PC-3 (cell line): ENCODE measurements at regions not wholly inside any gene's neighbourhood (a gene's known extent, or its start where the extent isn't known, plus 50 kb on each side); places are given as distances from the start of the nearest gene placed in this dataset.
"Not testable (repeated sequence)": the region's sequence is repeated elsewhere in the genome, so short reads cannot be mapped to it uniquely, and the experiment has no call there.

Experiments used
- EZH2 ChIP-seq: fragments of 300-600 bp; sonication (generic); IDR thresholded peaks from one replicate; pipeline ENCODE4 v1.6.1; 2017; ENCODE audit warnings: antibody characterized with exemption, mild to moderate bottlenecking, low read length; ENCODE audit not compliant: unreplicated experiment
- TF ChIP-seq, protein P1 (sequence below): fragments of 300-600 bp; sonication (generic); conservative IDR thresholded peaks from 2 replicates; pipeline ENCODE4 v1.5.1; 2017; ENCODE audit warnings: antibody characterized with exemption, low read depth, mild to moderate bottlenecking, low read length

DNA sequence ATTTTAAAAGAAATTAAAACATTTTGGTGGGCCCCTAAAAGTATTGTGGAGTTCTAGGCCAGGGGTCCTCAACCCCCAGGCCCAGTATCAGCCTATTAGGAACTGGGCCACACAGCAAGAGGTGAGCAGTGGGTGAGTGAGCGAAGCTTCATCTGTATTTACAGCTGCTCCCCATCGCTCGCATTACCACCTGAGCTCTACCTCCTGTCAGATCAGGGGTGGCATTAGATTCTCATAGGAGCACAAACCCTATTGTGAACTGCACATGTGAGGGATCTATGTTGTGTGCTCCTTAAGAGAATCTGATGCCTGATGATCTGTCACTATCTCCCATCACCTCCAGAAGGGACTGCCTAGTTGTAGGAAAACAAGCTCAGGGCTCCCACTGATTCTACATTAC is 50.1 kb upstream of the PAPSS2 start:
- not testable (repeated sequence) for TF ChIP-seq EZH2
- TF ChIP-seq, protein P1, sequence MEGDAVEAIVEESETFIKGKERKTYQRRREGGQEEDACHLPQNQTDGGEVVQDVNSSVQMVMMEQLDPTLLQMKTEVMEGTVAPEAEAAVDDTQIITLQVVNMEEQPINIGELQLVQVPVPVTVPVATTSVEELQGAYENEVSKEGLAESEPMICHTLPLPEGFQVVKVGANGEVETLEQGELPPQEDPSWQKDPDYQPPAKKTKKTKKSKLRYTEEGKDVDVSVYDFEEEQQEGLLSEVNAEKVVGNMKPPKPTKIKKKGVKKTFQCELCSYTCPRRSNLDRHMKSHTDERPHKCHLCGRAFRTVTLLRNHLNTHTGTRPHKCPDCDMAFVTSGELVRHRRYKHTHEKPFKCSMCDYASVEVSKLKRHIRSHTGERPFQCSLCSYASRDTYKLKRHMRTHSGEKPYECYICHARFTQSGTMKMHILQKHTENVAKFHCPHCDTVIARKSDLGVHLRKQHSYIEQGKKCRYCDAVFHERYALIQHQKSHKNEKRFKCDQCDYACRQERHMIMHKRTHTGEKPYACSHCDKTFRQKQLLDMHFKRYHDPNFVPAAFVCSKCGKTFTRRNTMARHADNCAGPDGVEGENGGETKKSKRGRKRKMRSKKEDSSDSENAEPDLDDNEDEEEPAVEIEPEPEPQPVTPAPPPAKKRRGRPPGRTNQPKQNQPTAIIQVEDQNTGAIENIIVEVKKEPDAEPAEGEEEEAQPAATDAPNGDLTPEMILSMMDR, result not testable (repeated sequence)
